WTC11 (cell line): ENCODE measurements at regions not wholly inside any gene's neighbourhood (a gene's known extent, or its start where the extent isn't known, plus 50 kb on each side); places are given as distances from the start of the nearest gene placed in this dataset.

ENCODE experiments used
- ATAC-seq: fragments of 200-7000 bp; cut with Tn5 transposase; 2 replicates; pipeline ENCODE4 v1.10.0; 2021; ENCODE audit warnings: mild to moderate bottlenecking, moderate library complexity
- CTCF ChIA-PET: fragments of 300-600 bp; sonication (Branson Sonifier 250); formaldehyde crosslinking; loops from one replicate; lab custom pipeline; 2021; ENCODE audit warnings: antibody characterized with exemption; lab: Charles Lee
- POLR2A ChIA-PET: fragments of 350-600 bp; sonication (Branson Sonifier 250); formaldehyde crosslinking; loops from one replicate; lab custom pipeline; 2021; ENCODE audit warnings: antibody characterized with exemption; lab: Charles Lee
- DNase-seq: peaks from one replicate; pipeline ENCODE4 v3.0.0; 2021; ENCODE audit warnings: low spot score
- H3K27ac Mint-ChIP-seq: 2 replicates; pipeline ENCODE4 v1.8.0; 2021; ENCODE audit warnings: mixed read lengths
- H3K27me3 Mint-ChIP-seq: 2 replicates; pipeline ENCODE4 v1.8.0; 2021; ENCODE audit warnings: low read depth, mild to moderate bottlenecking, moderate library complexity, mixed read lengths
- H3K36me3 Mint-ChIP-seq: 2 replicates; pipeline ENCODE4 v1.8.0; 2021; ENCODE audit warnings: mixed read lengths
- H3K4me1 Mint-ChIP-seq: 2 replicates; pipeline ENCODE4 v1.8.0; 2022; ENCODE audit warnings: mixed read lengths
- H3K4me3 Mint-ChIP-seq: 2 replicates; pipeline ENCODE4 v1.8.0; 2021; ENCODE audit warnings: mild to moderate bottlenecking, moderate library complexity, mixed read lengths
- H3K9me3 Mint-ChIP-seq: 2 replicates; pipeline ENCODE4 v1.8.0; 2021; ENCODE audit warnings: mixed read lengths
- ATF1 ChIP-seq: sonication (generic); formaldehyde crosslinking; IDR thresholded peaks from 2 replicates; pipeline ENCODE4 v1.8.1; 2023; ENCODE audit warnings: mild to moderate bottlenecking, moderate library complexity, missing genetic modification reagents
- CBFB ChIP-seq: sonication (generic); formaldehyde crosslinking; IDR thresholded peaks from 2 replicates; pipeline ENCODE4 v1.8.1; 2022; ENCODE audit warnings: mild to moderate bottlenecking, low read depth, missing genetic modification reagents
- CREM ChIP-seq: sonication (generic); formaldehyde crosslinking; IDR thresholded peaks from 2 replicates; pipeline ENCODE4 v1.8.1; 2022; ENCODE audit warnings: mild to moderate bottlenecking, missing genetic modification reagents, moderate library complexity
- FOXP1 ChIP-seq: sonication (generic); formaldehyde crosslinking; IDR thresholded peaks from 2 replicates; pipeline ENCODE4 v1.8.0; 2022; ENCODE audit warnings: missing genetic modification reagents, mild to moderate bottlenecking, moderate library complexity, borderline replicate concordance
- GTF2I ChIP-seq: fragments of 250-450 bp; sonication (Bioruptor Pico); conservative IDR thresholded peaks from 2 replicates; pipeline ENCODE4 v1.4.0; 2021; ENCODE audit warnings: mild to moderate bottlenecking
- MXD4 ChIP-seq: fragments of 250-450 bp; sonication (Bioruptor Pico); IDR thresholded peaks from 2 replicates; pipeline ENCODE4 v1.8.0; 2021; ENCODE audit warnings: mild to moderate bottlenecking, moderate library complexity, borderline replicate concordance
- MYBL2 ChIP-seq: sonication (generic); formaldehyde crosslinking; IDR thresholded peaks from 2 replicates; pipeline ENCODE4 v1.8.1; 2023; ENCODE audit warnings: mild to moderate bottlenecking, moderate library complexity, missing genetic modification reagents
- OVOL2 ChIP-seq: fragments of 250-450 bp; sonication (Bioruptor Pico); IDR thresholded peaks from 2 replicates; pipeline ENCODE4 v1.9.0; 2021; ENCODE audit warnings: mild to moderate bottlenecking, borderline replicate concordance
- SOX15 ChIP-seq: fragments of 250-450 bp; sonication (Bioruptor Pico); IDR thresholded peaks from 2 replicates; pipeline ENCODE4 v1.9.0; 2021; ENCODE audit warnings: mild to moderate bottlenecking
- SP1 ChIP-seq: sonication (generic); formaldehyde crosslinking; conservative IDR thresholded peaks from 2 replicates; pipeline ENCODE4 v1.8.1; 2022; ENCODE audit warnings: missing genetic modification reagents
- ZNF396 ChIP-seq: fragments of 250-450 bp; sonication (Bioruptor Pico); IDR thresholded peaks from 2 replicates; pipeline ENCODE4 v1.8.0; 2021; ENCODE audit warnings: mild to moderate bottlenecking, moderate library complexity, borderline replicate concordance
- ZNF416 ChIP-seq: fragments of 250-450 bp; sonication (Bioruptor Pico); IDR thresholded peaks from 2 replicates; pipeline ENCODE4 v1.9.0; 2021; ENCODE audit warnings: mild to moderate bottlenecking, inconsistent platforms
- TF ChIP-seq, protein P1 (sequence below): sonication (generic); formaldehyde crosslinking; IDR thresholded peaks from 2 replicates; pipeline ENCODE4 v1.8.1; 2023; ENCODE audit warnings: mild to moderate bottlenecking, missing genetic modification reagents, moderate library complexity
- TF ChIP-seq, protein P2 (sequence below): sonication (generic); formaldehyde crosslinking; IDR thresholded peaks from 2 replicates; pipeline ENCODE4 v1.8.1; 2023; ENCODE audit warnings: mild to moderate bottlenecking, moderate library complexity, missing genetic modification reagents
- TF ChIP-seq, protein P3 (sequence below): sonication (generic); formaldehyde crosslinking; IDR thresholded peaks from 2 replicates; pipeline ENCODE4 v1.8.1; 2022; ENCODE audit warnings: low read depth, missing genetic modification reagents, borderline replicate concordance
- TF ChIP-seq, protein P4 (sequence below): fragments of 250-450 bp; sonication (Bioruptor Pico); IDR thresholded peaks from 2 replicates; pipeline ENCODE4 v1.9.0; 2021; ENCODE audit warnings: mild to moderate bottlenecking
- TF ChIP-seq, protein P5 (sequence below): sonication (generic); formaldehyde crosslinking; IDR thresholded peaks from 2 replicates; pipeline ENCODE4 v1.8.1; 2023; ENCODE audit warnings: mild to moderate bottlenecking, missing genetic modification reagents, borderline replicate concordance
- TF ChIP-seq, protein P6 (sequence below): fragments of 200-600 bp; IDR thresholded peaks from 2 replicates; pipeline ENCODE4 v1.8.0; 2022; ENCODE audit warnings: antibody characterized with exemption
- TF ChIP-seq, protein P7 (sequence below): sonication (generic); formaldehyde crosslinking; IDR thresholded peaks from 2 replicates; pipeline ENCODE4 v1.8.0; 2023; ENCODE audit warnings: missing genetic modification reagents

DNA sequence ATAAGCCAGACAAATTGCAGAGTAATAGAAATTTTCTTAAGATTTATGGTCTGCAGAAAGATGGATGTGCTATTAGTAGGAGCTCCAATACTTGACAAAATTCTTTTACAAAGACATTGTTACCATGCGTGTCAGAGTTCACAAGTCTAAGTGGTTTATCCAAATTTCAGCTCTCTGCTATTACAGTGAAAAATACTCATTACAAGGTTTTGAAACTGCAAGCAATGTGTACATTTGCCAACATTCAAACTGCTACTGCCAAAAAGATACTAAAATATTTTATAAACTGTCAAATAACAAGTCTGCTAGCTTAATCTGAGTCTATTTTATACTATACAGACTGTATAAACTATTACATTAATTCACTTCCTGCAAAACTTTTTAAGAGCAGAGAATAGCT, 1341.5 kb upstream of the ACVR2A start:
- Mint-ChIP-seq H3K27me3 (no peaks in the 10 kb centered on the region), H3K4me1 (peaks cover 28% of the 10 kb centered on the region), H3K36me3 (no peaks in the 10 kb centered on the region; the same call in 1 of the 2 replicates), H3K27ac (no peak overlapping the region), H3K9me3 (no peaks in the 10 kb centered on the region), H3K4me3 (no peak overlapping the region)
- POLR2A ChIA-PET, result no interaction called here
- ATAC-seq (no peak), DNase-seq (no peak)
- no peak for TF ChIP-seq ZNF396 (CRISPR knock-in tag)
- TF ChIP-seq CREM (CRISPR knock-in tag), result no peak
- TF ChIP-seq OVOL2 (CRISPR knock-in tag), result no peak
- TF ChIP-seq, protein P1, sequence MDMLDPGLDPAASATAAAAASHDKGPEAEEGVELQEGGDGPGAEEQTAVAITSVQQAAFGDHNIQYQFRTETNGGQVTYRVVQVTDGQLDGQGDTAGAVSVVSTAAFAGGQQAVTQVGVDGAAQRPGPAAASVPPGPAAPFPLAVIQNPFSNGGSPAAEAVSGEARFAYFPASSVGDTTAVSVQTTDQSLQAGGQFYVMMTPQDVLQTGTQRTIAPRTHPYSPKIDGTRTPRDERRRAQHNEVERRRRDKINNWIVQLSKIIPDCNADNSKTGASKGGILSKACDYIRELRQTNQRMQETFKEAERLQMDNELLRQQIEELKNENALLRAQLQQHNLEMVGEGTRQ (CRISPR knock-in tag), result no peak
- TF ChIP-seq, protein P2, sequence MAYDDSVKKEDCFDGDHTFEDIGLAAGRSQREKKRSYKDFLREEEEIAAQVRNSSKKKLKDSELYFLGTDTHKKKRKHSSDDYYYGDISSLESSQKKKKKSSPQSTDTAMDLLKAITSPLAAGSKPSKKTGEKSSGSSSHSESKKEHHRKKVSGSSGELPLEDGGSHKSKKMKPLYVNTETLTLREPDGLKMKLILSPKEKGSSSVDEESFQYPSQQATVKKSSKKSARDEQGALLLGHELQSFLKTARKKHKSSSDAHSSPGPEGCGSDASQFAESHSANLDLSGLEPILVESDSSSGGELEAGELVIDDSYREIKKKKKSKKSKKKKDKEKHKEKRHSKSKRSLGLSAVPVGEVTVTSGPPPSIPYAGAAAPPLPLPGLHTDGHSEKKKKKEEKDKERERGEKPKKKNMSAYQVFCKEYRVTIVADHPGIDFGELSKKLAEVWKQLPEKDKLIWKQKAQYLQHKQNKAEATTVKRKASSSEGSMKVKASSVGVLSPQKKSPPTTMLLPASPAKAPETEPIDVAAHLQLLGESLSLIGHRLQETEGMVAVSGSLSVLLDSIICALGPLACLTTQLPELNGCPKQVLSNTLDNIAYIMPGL (CRISPR knock-in tag), result no peak
- TF ChIP-seq, protein P3, sequence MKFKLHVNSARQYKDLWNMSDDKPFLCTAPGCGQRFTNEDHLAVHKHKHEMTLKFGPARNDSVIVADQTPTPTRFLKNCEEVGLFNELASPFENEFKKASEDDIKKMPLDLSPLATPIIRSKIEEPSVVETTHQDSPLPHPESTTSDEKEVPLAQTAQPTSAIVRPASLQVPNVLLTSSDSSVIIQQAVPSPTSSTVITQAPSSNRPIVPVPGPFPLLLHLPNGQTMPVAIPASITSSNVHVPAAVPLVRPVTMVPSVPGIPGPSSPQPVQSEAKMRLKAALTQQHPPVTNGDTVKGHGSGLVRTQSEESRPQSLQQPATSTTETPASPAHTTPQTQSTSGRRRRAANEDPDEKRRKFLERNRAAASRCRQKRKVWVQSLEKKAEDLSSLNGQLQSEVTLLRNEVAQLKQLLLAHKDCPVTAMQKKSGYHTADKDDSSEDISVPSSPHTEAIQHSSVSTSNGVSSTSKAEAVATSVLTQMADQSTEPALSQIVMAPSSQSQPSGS, result no peak
- TF ChIP-seq MYBL2 (CRISPR knock-in tag), result no peak
- TF ChIP-seq CBFB (CRISPR knock-in tag), result no peak
- TF ChIP-seq MXD4, result no peak
- TF ChIP-seq, protein P4, sequence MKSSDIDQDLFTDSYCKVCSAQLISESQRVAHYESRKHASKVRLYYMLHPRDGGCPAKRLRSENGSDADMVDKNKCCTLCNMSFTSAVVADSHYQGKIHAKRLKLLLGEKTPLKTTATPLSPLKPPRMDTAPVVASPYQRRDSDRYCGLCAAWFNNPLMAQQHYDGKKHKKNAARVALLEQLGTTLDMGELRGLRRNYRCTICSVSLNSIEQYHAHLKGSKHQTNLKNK (CRISPR knock-in tag), result no peak
- no peak for TF ChIP-seq GTF2I (CRISPR knock-in tag)
- no peak for TF ChIP-seq SP1 (CRISPR knock-in tag)
- no peak for TF ChIP-seq SOX15 (CRISPR knock-in tag)
- TF ChIP-seq, protein P5, sequence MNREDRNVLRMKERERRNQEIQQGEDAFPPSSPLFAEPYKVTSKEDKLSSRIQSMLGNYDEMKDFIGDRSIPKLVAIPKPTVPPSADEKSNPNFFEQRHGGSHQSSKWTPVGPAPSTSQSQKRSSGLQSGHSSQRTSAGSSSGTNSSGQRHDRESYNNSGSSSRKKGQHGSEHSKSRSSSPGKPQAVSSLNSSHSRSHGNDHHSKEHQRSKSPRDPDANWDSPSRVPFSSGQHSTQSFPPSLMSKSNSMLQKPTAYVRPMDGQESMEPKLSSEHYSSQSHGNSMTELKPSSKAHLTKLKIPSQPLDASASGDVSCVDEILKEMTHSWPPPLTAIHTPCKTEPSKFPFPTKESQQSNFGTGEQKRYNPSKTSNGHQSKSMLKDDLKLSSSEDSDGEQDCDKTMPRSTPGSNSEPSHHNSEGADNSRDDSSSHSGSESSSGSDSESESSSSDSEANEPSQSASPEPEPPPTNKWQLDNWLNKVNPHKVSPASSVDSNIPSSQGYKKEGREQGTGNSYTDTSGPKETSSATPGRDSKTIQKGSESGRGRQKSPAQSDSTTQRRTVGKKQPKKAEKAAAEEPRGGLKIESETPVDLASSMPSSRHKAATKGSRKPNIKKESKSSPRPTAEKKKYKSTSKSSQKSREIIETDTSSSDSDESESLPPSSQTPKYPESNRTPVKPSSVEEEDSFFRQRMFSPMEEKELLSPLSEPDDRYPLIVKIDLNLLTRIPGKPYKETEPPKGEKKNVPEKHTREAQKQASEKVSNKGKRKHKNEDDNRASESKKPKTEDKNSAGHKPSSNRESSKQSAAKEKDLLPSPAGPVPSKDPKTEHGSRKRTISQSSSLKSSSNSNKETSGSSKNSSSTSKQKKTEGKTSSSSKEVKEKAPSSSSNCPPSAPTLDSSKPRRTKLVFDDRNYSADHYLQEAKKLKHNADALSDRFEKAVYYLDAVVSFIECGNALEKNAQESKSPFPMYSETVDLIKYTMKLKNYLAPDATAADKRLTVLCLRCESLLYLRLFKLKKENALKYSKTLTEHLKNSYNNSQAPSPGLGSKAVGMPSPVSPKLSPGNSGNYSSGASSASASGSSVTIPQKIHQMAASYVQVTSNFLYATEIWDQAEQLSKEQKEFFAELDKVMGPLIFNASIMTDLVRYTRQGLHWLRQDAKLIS, result no peak
- TF ChIP-seq, protein P6, sequence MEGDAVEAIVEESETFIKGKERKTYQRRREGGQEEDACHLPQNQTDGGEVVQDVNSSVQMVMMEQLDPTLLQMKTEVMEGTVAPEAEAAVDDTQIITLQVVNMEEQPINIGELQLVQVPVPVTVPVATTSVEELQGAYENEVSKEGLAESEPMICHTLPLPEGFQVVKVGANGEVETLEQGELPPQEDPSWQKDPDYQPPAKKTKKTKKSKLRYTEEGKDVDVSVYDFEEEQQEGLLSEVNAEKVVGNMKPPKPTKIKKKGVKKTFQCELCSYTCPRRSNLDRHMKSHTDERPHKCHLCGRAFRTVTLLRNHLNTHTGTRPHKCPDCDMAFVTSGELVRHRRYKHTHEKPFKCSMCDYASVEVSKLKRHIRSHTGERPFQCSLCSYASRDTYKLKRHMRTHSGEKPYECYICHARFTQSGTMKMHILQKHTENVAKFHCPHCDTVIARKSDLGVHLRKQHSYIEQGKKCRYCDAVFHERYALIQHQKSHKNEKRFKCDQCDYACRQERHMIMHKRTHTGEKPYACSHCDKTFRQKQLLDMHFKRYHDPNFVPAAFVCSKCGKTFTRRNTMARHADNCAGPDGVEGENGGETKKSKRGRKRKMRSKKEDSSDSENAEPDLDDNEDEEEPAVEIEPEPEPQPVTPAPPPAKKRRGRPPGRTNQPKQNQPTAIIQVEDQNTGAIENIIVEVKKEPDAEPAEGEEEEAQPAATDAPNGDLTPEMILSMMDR, result no peak
- TF ChIP-seq, all 79 proteins: peak for 0
- CTCF ChIA-PET, result interaction anchor here (0.6 kb wide), 1 partner anchor 364 kb away, joined by 3 read pairs; no protein-coding TSS in a partner anchor

DNA sequence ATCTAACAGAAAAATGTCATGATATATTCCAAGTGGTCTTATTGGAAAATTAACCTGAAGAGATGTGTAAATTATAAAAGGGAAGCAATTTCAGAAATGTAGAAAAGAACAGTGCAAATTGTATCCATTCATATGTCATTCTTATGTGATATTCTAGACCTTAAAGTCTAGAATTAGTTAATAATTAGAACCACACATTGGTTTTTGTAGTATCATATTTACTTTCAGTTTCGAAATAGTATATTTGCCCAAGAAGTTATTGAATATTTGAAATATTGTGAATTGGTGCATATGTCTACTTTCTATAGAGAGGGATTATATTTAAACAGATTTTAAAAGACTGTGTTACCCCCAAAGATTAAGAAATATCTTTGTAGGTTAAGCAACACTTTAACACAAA, 1348.6 kb upstream of the ACVR2A start:
- DNase-seq (no peak), ATAC-seq (no peak)
- TF ChIP-seq ZNF416 (CRISPR knock-in tag) (no peak), FOXP1 (no peak), ATF1 (CRISPR knock-in tag) (no peak), CREM (CRISPR knock-in tag) (no peak)
- TF ChIP-seq, protein P6, result no peak
- TF ChIP-seq, protein P7, sequence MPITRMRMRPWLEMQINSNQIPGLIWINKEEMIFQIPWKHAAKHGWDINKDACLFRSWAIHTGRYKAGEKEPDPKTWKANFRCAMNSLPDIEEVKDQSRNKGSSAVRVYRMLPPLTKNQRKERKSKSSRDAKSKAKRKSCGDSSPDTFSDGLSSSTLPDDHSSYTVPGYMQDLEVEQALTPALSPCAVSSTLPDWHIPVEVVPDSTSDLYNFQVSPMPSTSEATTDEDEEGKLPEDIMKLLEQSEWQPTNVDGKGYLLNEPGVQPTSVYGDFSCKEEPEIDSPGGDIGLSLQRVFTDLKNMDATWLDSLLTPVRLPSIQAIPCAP (CRISPR knock-in tag), result no peak
- H3K27ac Mint-ChIP-seq, result no peak overlapping the region
- peaks cover 15% of the 10 kb centered on the region for H3K4me1 Mint-ChIP-seq
- H3K4me3 Mint-ChIP-seq, result no peak overlapping the region
- peaks cover 2% of the 10 kb centered on the region for H3K27me3 Mint-ChIP-seq
- peaks cover 40% of the 10 kb centered on the region for H3K9me3 Mint-ChIP-seq
- ChIA-PET CTCF (no interaction called here), POLR2A (no interaction called here)
- peaks cover 31% of the 10 kb centered on the region for H3K36me3 Mint-ChIP-seq
